BJ (cell line): ENCODE measurements at regions not wholly inside any gene's neighbourhood (a gene's known extent, or its start where the extent isn't known, plus 50 kb on each side); places are given as distances from the start of the nearest gene placed in this dataset.

Source experiments
- CTCF ChIA-PET: fragments of 350-600 bp; formaldehyde crosslinking; extraction: SDS; loops from one replicate; lab custom pipeline; 2021; ENCODE audit warnings: antibody characterized with exemption, inconsistent platforms; lab: Yijun Ruan, JAX
- POLR2A ChIA-PET: fragments of 300-600 bp; sonication (Branson Sonifier 250); formaldehyde crosslinking; extraction: SDS; loops from one replicate; lab custom pipeline; 2021; ENCODE audit warnings: antibody characterized with exemption; lab: Charles Lee
- DNase-seq: peaks from one replicate; pipeline ENCODE4 v3.0.0-alpha.2; 2011; ENCODE audit warnings: low read depth
- H3K27me3 ChIP-seq: 2 replicates; pipeline ENCODE4 v1.6.0; 2011; ENCODE audit warnings: low read length; ENCODE audit not compliant: control insufficient read depth, insufficient read depth
- H3K36me3 ChIP-seq: 2 replicates; pipeline ENCODE4 v1.5.1; 2011; ENCODE audit warnings: low read length; ENCODE audit not compliant: control insufficient read depth, insufficient read depth
- H3K4me3 ChIP-seq: 2 replicates; pipeline ENCODE4 v1.5.1; 2011; ENCODE audit warnings: low read depth, mild to moderate bottlenecking, control low read depth, low read length
- TF ChIP-seq, protein P1 (sequence below): IDR thresholded peaks from 2 replicates; pipeline ENCODE4 v1.5.1; 2011; ENCODE audit warnings: low read depth, mild to moderate bottlenecking, control low read depth, inconsistent platforms, low read length, moderate library complexity; ENCODE audit not compliant: insufficient read depth

DNA sequence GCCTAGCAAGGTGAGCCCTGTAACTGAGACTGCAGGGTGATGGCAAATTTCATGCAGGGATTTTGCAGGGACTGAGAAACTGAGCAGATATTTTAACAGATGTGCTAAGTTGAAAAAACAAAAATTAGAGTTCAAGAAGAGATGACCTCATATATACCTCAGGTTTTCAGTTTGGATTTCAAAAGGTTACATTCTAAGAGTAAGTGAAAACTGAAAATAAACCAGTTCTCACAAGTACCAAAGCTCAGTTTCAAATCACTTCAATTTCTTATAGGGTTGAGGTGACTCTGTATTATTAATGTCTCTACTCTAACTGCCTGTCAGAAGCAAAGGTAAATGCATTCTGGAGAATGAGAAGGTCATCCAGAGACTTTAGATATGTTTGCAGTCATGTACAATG lies 237.4 kb upstream of the VRK2 start:
- POLR2A ChIA-PET = no interaction called here
- H3K4me3 ChIP-seq = no peak overlapping the region
- H3K36me3 ChIP-seq = no peaks in the 10 kb centered on the region
- TF ChIP-seq, protein P1, sequence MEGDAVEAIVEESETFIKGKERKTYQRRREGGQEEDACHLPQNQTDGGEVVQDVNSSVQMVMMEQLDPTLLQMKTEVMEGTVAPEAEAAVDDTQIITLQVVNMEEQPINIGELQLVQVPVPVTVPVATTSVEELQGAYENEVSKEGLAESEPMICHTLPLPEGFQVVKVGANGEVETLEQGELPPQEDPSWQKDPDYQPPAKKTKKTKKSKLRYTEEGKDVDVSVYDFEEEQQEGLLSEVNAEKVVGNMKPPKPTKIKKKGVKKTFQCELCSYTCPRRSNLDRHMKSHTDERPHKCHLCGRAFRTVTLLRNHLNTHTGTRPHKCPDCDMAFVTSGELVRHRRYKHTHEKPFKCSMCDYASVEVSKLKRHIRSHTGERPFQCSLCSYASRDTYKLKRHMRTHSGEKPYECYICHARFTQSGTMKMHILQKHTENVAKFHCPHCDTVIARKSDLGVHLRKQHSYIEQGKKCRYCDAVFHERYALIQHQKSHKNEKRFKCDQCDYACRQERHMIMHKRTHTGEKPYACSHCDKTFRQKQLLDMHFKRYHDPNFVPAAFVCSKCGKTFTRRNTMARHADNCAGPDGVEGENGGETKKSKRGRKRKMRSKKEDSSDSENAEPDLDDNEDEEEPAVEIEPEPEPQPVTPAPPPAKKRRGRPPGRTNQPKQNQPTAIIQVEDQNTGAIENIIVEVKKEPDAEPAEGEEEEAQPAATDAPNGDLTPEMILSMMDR = no peak
- DNase-seq = no peak
- H3K27me3 ChIP-seq = no peaks in the 10 kb centered on the region
- CTCF ChIA-PET = interaction anchor here (1.2 kb wide), 1 partner anchor 13 kb away, joined by 3 read pairs; no protein-coding TSS in a partner anchor

DNA sequence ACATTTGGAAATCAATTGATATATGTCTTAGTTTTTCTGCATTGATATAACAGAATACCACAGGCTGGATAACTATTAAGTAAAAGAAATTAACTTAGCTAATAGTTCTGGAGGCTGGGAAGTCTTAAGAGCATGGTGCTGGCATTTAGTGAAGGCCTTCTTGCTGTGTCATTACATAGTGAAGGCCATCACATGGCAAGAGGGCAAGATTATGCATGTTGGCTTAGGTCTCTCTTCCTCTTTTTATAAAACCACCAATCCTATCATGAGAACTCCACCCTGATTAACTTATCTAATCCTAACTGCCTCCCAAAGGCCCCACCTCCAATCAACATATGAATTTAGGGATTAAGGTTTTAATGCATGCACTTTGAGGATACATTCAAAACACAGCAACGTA lies 225.5 kb upstream of the VRK2 start:
- no peaks in the 10 kb centered on the region for H3K36me3 ChIP-seq
- CTCF ChIA-PET = no interaction called here
- TF ChIP-seq, protein P1 = no peak

DNA sequence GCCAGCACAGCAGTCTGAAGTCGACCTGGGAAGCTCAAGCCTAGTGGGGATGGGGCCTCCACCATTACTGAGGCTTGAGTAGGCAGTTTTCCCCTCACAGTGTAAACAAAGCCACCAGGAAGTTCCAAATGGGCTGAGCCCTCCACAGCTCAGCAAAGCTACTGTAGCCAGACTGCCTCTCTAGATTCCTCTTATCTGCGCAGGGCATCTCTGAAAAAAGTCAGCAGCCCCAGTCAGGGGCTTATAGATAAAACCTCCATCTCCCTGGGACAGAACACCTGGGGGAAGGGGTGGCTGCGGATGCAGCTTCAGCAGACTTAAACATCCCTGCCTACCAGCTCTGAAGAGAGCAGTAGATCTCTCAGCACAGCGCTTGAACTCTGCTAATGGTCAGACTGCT lies 218.4 kb upstream of the VRK2 start:
- no peaks in the 10 kb centered on the region for H3K36me3 ChIP-seq
- no peaks in the 10 kb centered on the region for H3K27me3 ChIP-seq
- H3K4me3 ChIP-seq = no peak overlapping the region
- no peak for DNase-seq
- ChIA-PET POLR2A (interaction anchor here (0.7 kb wide), 1 partner anchor 524 kb away, joined by 7 read pairs; no protein-coding TSS in a partner anchor), CTCF (no interaction called here)
- TF ChIP-seq, protein P1 = no peak

More for the DNA sequence above, 225.5 kb upstream of the VRK2 start:
- DNase-seq = no peak
- Histone ChIP-seq H3K27me3 (no peaks in the 10 kb centered on the region), H3K4me3 (no peak overlapping the region)
- POLR2A ChIA-PET = no interaction called here

DNA sequence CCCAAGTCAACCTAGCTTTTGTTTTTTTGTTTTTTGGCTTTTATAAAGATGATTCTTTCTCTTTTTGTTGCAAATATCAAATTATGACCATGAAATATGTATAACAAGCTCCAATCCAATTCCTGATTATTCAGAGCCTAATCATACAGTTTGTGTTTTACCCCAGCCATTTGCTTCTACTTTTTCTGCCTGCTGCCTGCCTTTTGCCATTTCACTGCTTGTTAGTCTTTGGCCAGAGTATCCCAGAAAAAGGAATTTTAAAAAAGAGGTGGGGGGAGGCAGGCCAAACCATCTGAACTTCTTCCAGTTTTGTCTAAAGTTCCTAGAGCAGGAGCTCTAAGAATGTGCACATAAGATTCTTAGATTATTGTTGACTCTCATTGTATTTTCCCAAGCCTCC lies 211.9 kb upstream of the VRK2 start:
- ChIA-PET POLR2A (no interaction called here), CTCF (no interaction called here)
- TF ChIP-seq, protein P1 = no peak
- Histone ChIP-seq H3K36me3 (no peaks in the 10 kb centered on the region), H3K27me3 (no peaks in the 10 kb centered on the region), H3K4me3 (no peak overlapping the region)
- no peak for DNase-seq

DNA sequence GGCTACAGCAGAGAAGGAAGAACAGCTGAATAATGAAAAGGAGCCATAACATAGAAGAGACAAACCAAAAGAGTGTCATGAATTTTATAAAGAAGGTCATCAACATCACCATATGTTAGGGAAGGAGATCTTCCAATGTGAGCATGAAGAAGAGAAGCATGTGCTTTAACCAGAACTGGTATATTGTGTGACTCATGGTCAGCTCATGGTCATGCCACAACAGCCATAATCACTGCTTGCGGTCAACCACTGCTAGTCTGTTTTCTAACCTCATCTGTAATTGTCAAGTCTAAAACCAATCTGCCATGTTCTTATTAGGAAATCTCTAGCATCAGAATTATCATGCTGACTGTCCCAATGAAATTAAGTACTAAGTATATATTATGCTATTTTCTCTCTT lies 204.1 kb upstream of the VRK2 start:
- DNase-seq = no peak
- ChIA-PET POLR2A (no interaction called here), CTCF (no interaction called here)
- Histone ChIP-seq H3K36me3 (no peaks in the 10 kb centered on the region), H3K27me3 (no peaks in the 10 kb centered on the region; the same call in 1 of the 2 replicates), H3K4me3 (no peak overlapping the region)
- TF ChIP-seq, protein P1 = no peak
